Liver (tissue), 8 donors: ENCODE measurements at regions not wholly inside any gene's neighbourhood (a gene's known extent, or its start where the extent isn't known, plus 50 kb on each side); places are given as distances from the start of the nearest gene placed in this dataset.

ENCODE experiments used
- DNase-seq: peaks from one replicate; pipeline ENCODE4 v3.0.0-alpha.2; 2017; ENCODE audit warnings: low spot score
- H3K27ac ChIP-seq, 2 donors: one replicate each; pipeline ENCODE4 v1.7.0; 2013; ENCODE audit warnings: inconsistent platforms in 2 of 2, low read length in 2 of 2, control low read depth in 1 of 2, low read depth in 1 of 2, mild to moderate bottlenecking in 1 of 2
- H3K27me3 ChIP-seq, 4 donors: one replicate each; pipeline versions ENCODE4 v1.6.1 to v1.7.0; 2013; ENCODE audit warnings: low read length in 3 of 4, inconsistent platforms in 1 of 4, mild to moderate bottlenecking in 1 of 4, moderate library complexity in 1 of 4; ENCODE audit not compliant: control insufficient read depth in 4 of 4, insufficient read depth in 4 of 4
- H3K36me3 ChIP-seq, 4 donors: one replicate each; pipeline versions ENCODE4 v1.6.1 to v1.7.0; 2013; ENCODE audit warnings: low read length in 3 of 4, mild to moderate bottlenecking in 3 of 4, low read depth in 1 of 4, moderate library complexity in 1 of 4; ENCODE audit not compliant: control insufficient read depth in 4 of 4, insufficient read depth in 3 of 4
- H3K4me1 ChIP-seq, 4 donors: one replicate each; pipeline versions ENCODE4 v1.6.1 to v1.7.0; 2013; ENCODE audit warnings: low read length in 3 of 4, mild to moderate bottlenecking in 3 of 4, moderate library complexity in 1 of 4; ENCODE audit not compliant: control insufficient read depth in 4 of 4, insufficient read depth in 4 of 4
- H3K4me3 ChIP-seq, 3 donors: one replicate each; pipeline versions ENCODE4 v1.6.1 to v1.7.0; 2013; ENCODE audit warnings: low read length in 3 of 3, control low read depth in 1 of 3, low read depth in 1 of 3, mild to moderate bottlenecking in 1 of 3
- H3K9ac ChIP-seq, 2 donors: one replicate each; pipeline ENCODE4 v1.7.0; 2013; ENCODE audit warnings: low read length in 2 of 2, mild to moderate bottlenecking in 2 of 2, moderate library complexity in 2 of 2, control low read depth in 1 of 2, low read depth in 1 of 2
- H3K9me3 ChIP-seq, 4 donors: one replicate each; pipeline versions ENCODE4 v1.6.1 to v1.7.0; 2013; ENCODE audit warnings: low read length in 3 of 4; ENCODE audit not compliant: control insufficient read depth in 4 of 4
- EGR1 ChIP-seq, 2 donors: IDR thresholded peaks; 2 replicates each; pipeline ENCODE4 v1.6.1; 2016 to 2018; ENCODE audit warnings: antibody characterized with exemption in 2 of 2, low read depth in 2 of 2
- FOXA1 ChIP-seq: IDR thresholded peaks from 2 replicates; pipeline ENCODE4 v1.6.1; 2016; ENCODE audit warnings: antibody characterized with exemption
- FOXA2 ChIP-seq: IDR thresholded peaks from 2 replicates; pipeline ENCODE4 v1.6.1; 2016; ENCODE audit warnings: antibody characterized with exemption
- GABPA ChIP-seq, 2 donors: IDR thresholded peaks in 1 of 2; conservative IDR thresholded peaks in 1 of 2; 2 replicates each; pipeline ENCODE4 v1.6.1; 2016; ENCODE audit warnings: antibody characterized with exemption in 2 of 2, mild to moderate bottlenecking in 1 of 2, moderate library complexity in 1 of 2
- HNF4A ChIP-seq, 2 donors: conservative IDR thresholded peaks; 2 replicates each; pipeline ENCODE4 v1.6.1; 2016; ENCODE audit warnings: antibody characterized with exemption in 2 of 2, mild to moderate bottlenecking in 2 of 2
- HNF4G ChIP-seq: IDR thresholded peaks from 2 replicates; pipeline ENCODE4 v1.6.1; 2016; ENCODE audit warnings: antibody characterized with exemption
- JUND ChIP-seq, 2 donors: IDR thresholded peaks; 2 replicates each; pipeline ENCODE4 v1.6.1; 2016; ENCODE audit warnings: antibody characterized with exemption in 2 of 2
- NR2F2 ChIP-seq: IDR thresholded peaks from 2 replicates; pipeline ENCODE4 v1.6.1; 2016; ENCODE audit warnings: antibody characterized with exemption
- RAD21 ChIP-seq, 2 donors: IDR thresholded peaks; 2 replicates each; pipeline ENCODE4 v1.6.1; 2016; ENCODE audit warnings: antibody characterized with exemption in 2 of 2, mild to moderate bottlenecking in 2 of 2
- RXRA ChIP-seq, 2 donors: IDR thresholded peaks; 2 replicates each; pipeline ENCODE4 v1.6.1; 2017 to 2018; ENCODE audit warnings: antibody characterized with exemption in 2 of 2, mild to moderate bottlenecking in 1 of 2
- SP1 ChIP-seq: IDR thresholded peaks from 2 replicates; pipeline ENCODE4 v1.6.1; 2018; ENCODE audit warnings: antibody characterized with exemption, mild to moderate bottlenecking
- TAF1 ChIP-seq: conservative IDR thresholded peaks from 2 replicates; pipeline ENCODE4 v1.6.1; 2016; ENCODE audit warnings: antibody characterized with exemption, mild to moderate bottlenecking
- YY1 ChIP-seq: IDR thresholded peaks from 2 replicates; pipeline ENCODE4 v1.6.1; 2016; ENCODE audit warnings: antibody characterized with exemption, mild to moderate bottlenecking
- WGBS: extraction: QIAGEN DNeasy Blood & Tissue Kit; methylation state at CpG from one replicate; pipeline ENCODE4 v1.1.7; 2013; 5-methylcytosine and 5-hydroxymethylcytosine counted together
- TF ChIP-seq, protein P1 (sequence below): IDR thresholded peaks from 2 replicates; pipeline ENCODE4 v1.6.1; 2016; ENCODE audit warnings: antibody characterized with exemption
- TF ChIP-seq, protein P2 (sequence below): fragments of 150-350 bp; IDR thresholded peaks from 2 replicates; pipeline ENCODE4 v1.5.1; 2017; ENCODE audit warnings: improper control_type of control experiment, low read depth, low read length; ENCODE audit not compliant: missing input control
- TF ChIP-seq, protein P3 (sequence below): IDR thresholded peaks from 2 replicates; pipeline ENCODE4 v1.6.1; 2016; ENCODE audit warnings: antibody characterized with exemption, mild to moderate bottlenecking
- TF ChIP-seq, protein P4 (sequence below): IDR thresholded peaks from 2 replicates; pipeline ENCODE4 v1.6.1; 2016; ENCODE audit warnings: antibody characterized with exemption
- TF ChIP-seq, protein P5 (sequence below): IDR thresholded peaks from 2 replicates; pipeline ENCODE4 v1.6.1; 2016; ENCODE audit warnings: antibody characterized with exemption
- donor health status: healthy.
- donor health status: healthy.
- donor health status: healthy.
- donor health status: healthy.
- donor health status: healthy.

- no peak for TF ChIP-seq RXRA (IDR thresholded peaks at IDR 0.05)
- TF ChIP-seq, protein P1, sequence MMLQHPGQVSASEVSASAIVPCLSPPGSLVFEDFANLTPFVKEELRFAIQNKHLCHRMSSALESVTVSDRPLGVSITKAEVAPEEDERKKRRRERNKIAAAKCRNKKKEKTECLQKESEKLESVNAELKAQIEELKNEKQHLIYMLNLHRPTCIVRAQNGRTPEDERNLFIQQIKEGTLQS, result no peak
Observed at GRCh38 chr18:47726550-47726949, 203.9 kb downstream of the SMAD2 start (continued).

DNA sequence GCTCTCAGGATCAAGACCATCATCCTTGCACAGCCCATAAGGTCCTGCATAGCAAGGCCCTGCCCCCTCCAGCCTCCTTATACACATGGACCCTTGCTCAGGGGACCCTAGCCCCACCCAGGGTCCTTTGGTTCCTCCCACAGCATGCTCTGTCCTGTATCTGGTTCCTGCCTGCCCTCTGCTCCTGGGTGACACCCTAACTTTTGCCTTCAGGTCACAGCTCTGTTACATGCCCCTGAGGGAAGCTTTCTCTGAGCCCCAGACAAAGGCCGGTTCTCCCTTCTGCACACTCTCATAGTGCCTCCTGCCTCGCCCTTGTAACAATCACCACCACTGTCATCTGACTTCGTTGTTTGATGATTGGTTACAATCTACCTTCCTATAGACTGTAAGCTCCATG, 204.8 kb downstream of the SMAD2 start:
- H3K27me3 ChIP-seq, result peaks cover 0 to 6% (median 0%) of the 10 kb centered on the region in 4 donors
- DNase-seq, result no peak
- no peak overlapping the region for H3K4me3 ChIP-seq
- TF ChIP-seq HNF4G, result no peak
- TF ChIP-seq, protein P2, sequence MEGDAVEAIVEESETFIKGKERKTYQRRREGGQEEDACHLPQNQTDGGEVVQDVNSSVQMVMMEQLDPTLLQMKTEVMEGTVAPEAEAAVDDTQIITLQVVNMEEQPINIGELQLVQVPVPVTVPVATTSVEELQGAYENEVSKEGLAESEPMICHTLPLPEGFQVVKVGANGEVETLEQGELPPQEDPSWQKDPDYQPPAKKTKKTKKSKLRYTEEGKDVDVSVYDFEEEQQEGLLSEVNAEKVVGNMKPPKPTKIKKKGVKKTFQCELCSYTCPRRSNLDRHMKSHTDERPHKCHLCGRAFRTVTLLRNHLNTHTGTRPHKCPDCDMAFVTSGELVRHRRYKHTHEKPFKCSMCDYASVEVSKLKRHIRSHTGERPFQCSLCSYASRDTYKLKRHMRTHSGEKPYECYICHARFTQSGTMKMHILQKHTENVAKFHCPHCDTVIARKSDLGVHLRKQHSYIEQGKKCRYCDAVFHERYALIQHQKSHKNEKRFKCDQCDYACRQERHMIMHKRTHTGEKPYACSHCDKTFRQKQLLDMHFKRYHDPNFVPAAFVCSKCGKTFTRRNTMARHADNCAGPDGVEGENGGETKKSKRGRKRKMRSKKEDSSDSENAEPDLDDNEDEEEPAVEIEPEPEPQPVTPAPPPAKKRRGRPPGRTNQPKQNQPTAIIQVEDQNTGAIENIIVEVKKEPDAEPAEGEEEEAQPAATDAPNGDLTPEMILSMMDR, result no peak
- TF ChIP-seq, protein P3, sequence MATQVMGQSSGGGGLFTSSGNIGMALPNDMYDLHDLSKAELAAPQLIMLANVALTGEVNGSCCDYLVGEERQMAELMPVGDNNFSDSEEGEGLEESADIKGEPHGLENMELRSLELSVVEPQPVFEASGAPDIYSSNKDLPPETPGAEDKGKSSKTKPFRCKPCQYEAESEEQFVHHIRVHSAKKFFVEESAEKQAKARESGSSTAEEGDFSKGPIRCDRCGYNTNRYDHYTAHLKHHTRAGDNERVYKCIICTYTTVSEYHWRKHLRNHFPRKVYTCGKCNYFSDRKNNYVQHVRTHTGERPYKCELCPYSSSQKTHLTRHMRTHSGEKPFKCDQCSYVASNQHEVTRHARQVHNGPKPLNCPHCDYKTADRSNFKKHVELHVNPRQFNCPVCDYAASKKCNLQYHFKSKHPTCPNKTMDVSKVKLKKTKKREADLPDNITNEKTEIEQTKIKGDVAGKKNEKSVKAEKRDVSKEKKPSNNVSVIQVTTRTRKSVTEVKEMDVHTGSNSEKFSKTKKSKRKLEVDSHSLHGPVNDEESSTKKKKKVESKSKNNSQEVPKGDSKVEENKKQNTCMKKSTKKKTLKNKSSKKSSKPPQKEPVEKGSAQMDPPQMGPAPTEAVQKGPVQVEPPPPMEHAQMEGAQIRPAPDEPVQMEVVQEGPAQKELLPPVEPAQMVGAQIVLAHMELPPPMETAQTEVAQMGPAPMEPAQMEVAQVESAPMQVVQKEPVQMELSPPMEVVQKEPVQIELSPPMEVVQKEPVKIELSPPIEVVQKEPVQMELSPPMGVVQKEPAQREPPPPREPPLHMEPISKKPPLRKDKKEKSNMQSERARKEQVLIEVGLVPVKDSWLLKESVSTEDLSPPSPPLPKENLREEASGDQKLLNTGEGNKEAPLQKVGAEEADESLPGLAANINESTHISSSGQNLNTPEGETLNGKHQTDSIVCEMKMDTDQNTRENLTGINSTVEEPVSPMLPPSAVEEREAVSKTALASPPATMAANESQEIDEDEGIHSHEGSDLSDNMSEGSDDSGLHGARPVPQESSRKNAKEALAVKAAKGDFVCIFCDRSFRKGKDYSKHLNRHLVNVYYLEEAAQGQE, result no peak
- no peak for TF ChIP-seq TAF1
- no peak for TF ChIP-seq HNF4A (conservative IDR thresholded peaks at IDR 0.05)
- no peak for TF ChIP-seq YY1
- no peak for TF ChIP-seq RAD21 (IDR thresholded peaks at IDR 0.05)
- no peak for TF ChIP-seq EGR1 (IDR thresholded peaks at IDR 0.05; ENCODE audit: low read depth in 2 of 2)
- no peak for TF ChIP-seq RXRA (IDR thresholded peaks at IDR 0.05)
- TF ChIP-seq JUND (IDR thresholded peaks at IDR 0.05), result no peak
- TF ChIP-seq, protein P1, result no peak
- TF ChIP-seq FOXA1, result no peak
- TF ChIP-seq, protein P4, sequence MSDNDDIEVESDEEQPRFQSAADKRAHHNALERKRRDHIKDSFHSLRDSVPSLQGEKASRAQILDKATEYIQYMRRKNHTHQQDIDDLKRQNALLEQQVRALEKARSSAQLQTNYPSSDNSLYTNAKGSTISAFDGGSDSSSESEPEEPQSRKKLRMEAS, result no peak
- no peak for TF ChIP-seq SP1
- TF ChIP-seq, protein P5, sequence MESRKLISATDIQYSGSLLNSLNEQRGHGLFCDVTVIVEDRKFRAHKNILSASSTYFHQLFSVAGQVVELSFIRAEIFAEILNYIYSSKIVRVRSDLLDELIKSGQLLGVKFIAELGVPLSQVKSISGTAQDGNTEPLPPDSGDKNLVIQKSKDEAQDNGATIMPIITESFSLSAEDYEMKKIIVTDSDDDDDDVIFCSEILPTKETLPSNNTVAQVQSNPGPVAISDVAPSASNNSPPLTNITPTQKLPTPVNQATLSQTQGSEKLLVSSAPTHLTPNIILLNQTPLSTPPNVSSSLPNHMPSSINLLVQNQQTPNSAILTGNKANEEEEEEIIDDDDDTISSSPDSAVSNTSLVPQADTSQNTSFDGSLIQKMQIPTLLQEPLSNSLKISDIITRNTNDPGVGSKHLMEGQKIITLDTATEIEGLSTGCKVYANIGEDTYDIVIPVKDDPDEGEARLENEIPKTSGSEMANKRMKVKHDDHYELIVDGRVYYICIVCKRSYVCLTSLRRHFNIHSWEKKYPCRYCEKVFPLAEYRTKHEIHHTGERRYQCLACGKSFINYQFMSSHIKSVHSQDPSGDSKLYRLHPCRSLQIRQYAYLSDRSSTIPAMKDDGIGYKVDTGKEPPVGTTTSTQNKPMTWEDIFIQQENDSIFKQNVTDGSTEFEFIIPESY, result no peak
- TF ChIP-seq FOXA2, result no peak
- TF ChIP-seq NR2F2, result no peak
- TF ChIP-seq GABPA (IDR thresholded peaks at IDR 0.05 in 1 of 2, conservative IDR thresholded peaks at IDR 0.05 in 1 of 2), result no peak
- no peaks in the 10 kb centered on the region for H3K4me1 ChIP-seq
- H3K27ac ChIP-seq, result no peak overlapping the region
- WGBS, result 87% methylated on average over 3 of the region's 3 CpGs
- H3K9me3 ChIP-seq, result no peaks in the 10 kb centered on the region
- no peaks in the 10 kb centered on the region for H3K36me3 ChIP-seq
- H3K9ac ChIP-seq, result no peak overlapping the region
